GM21723 (cell line): ENCODE measurements at regions not wholly inside any gene's neighbourhood (a gene's known extent, or its start where the extent isn't known, plus 50 kb on each side); places are given as distances from the start of the nearest gene placed in this dataset.

Experiments used
- ATAC-seq: cut with Tn5 transposase; IDR thresholded peaks from one replicate; pipeline ENCODE4 v1.9.1; 2021; ENCODE audit warnings: mild to moderate bottlenecking, moderate library complexity; ENCODE audit not compliant: unreplicated experiment

DNA sequence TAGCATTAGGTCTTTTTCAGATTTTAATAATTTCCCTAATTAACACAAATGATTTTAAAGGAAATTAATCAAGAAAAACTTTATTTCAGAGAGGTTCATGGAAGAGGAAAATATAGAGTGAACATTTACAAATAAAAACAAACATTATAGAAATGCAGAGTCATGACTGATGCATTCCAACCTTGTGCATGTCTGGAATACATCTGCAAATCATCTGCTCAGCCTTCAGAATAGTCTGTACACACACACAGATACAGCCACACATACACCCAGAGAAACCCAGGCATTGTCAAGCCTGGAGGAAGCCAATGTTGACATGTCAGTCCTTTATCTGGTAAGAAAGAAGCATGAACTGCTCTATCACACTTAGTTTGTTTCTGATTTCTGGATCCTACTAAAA, 61.3 kb upstream of the NFKB1 start:
- no peak for ATAC-seq

DNA sequence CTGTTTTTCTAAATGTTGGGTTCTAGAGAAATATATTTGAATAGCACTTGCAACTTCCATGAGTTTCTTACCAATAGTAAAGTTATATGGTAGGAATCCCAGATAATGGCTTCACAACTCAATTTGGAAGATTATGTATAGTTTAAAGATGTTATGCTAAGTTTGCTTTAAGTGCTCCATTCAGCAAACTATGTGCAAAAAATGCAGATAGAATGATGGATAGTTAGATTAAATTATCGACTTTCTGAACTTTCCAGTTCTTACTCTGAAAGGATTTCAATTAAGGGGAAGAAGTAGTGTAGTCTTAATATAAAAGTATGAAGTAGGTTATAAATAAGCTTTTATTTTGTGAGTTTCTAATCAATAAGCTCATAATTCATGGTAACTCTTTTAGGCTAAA, 60.7 kb upstream of the NFKB1 start:
- ATAC-seq: no peak

DNA sequence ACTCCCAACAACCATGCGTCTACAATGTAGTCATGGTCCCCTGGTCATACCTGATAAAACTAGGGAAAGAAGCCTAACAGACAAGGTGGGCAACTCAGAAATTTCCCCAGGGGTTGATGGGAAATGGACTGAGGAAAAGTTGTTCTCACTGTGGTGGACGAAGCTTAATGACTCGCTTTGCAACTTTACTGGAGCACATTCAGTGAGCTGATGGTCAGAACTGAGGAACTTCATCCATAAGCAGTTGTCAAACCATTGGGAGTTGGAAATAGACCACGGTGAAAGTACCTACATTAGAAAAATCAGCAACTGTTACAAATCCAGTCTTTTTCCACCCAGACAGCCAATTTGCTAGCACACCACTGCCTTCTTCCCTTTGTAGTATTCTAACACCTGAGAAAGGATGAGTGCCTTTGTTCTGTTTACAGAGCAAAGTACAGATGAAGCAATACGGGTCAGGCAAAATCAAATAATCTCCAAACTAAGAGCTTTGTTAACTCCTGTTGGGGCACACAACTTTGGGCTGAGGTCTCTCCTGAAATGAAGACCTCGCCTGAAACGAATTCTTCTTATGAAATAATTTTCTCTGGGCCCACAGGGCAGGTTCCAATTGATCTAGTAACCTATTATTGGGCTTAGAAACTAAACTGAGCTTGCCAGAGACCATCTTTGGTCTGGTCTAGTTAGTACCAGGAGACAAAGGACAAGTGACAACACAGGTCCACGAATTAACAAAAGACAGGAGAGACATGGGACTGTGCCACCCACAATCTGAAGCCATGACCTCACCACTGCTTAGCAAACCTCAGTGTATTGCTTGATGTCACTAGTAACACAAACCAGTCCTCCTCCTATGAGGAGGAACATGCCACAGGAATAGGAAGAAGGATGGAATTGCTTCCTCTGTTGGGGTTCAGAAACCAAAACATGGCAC, 58.9 kb upstream of the NFKB1 start:
- no peak for ATAC-seq

DNA sequence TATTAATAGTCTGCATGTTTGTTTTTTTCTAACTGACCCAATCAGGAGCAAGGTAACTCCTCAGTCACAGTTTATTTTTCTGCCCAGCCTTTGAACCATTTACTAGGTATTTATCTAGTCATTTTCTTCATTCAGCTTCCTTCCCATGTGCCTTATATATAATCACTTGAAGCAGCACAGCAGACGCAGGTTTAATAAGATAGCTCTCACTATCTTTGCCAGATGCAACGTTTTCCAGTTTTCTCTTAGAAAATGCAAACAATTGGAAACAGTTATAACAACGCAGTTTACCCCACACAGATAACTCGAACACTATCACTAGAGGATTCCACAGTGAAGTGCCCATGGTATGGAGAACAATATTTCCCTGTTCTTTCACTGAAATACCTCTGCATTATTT, 56.4 kb upstream of the NFKB1 start:
- no peak for ATAC-seq

DNA sequence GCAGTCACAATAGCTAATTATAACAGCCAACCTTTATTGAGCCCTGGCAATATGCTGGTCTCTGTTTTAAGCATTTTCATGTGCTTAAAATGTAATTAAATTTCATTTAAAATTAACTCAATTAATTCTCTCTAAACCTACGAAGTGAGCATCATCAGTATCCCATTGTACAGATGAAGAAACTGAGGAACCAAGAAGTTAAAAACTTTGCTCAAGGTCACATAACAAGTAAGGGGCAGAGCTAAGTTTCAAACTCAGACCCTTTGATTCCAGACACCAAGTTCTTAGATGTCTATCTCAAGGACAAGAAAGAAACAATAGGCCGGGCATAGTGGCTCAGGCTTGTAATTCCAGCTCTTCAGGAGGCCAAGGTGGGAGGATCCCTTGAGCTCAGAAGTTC, 55.9 kb upstream of the NFKB1 start:
- no peak for ATAC-seq

DNA sequence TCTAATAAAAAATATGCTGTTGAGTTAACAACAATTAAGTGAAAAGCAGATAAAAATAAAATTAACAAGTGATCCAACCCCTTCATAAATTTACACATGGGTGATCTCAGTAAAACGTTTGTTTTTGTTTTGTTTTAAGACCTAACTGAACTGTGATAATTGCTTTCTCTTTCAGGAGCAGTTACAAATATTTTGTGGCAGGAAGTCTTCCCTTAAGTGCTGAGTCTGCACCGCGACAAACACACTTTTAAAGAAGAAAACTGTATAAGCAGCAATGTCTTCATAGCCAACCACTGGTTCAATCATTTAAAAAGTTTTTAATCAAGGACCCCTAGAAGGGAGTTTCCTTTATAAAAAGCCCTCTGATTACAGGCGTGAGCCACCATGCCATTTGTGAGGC, 53.7 kb upstream of the NFKB1 start:
- ATAC-seq: peak; percentile 53

DNA sequence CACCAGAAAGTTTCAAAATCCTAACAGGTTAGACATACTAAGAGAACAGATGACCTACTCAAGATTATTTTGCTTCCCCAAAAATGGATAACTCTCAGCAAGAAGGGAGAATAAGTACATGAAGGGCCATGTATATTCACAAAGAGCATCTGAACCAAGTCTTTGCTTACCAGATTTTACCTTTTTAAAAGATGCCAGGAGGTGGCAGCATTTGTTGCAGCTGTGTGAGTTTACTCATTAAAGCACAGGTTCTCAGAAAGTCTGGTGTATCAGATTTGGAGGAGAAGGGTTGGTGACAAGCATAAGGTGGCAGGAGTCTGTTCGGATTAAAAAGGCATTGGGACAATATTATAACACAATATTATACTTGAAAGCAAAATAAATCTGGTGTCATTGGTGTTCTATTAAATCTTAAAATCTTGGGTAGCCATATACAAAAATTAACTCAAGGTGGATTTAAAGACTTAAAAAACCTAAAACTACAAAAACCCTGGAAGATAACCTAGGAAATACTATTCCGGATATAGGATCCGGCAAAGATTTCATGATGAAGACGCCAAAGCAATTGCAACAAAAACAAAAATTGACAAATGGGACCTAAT, 51.3 kb upstream of the NFKB1 start:
- peak; percentile 86 for ATAC-seq

DNA sequence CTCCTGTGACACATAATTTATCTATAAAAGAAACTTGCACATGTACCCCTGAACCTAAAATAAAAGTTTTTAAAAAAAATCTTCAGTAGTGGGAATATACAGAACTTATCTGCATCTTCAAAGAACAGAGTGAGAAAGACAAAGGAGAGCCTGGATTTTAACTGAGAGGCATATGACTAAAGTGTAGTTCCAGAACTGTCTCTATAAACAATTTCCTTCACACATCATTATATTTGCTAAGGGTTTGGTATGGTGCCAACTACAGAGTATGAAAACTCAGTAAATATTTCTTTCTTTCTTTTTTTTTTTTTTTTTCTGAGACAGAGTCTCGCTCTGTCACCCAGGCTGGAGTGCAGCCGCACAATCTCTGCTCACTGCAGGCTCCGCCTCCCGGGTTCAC, 49.9 kb upstream of the NFKB1 start:
- no peak for ATAC-seq
